ENCODE measurements at regions not wholly inside any gene's neighbourhood (a gene's known extent, or its start where the extent isn't known, plus 50 kb on each side); places are given as distances from the start of the nearest gene placed in this dataset.

GRCh38 chr7:153920126-153920525 lies 132.1 kb upstream of the DPP6 start:
- Histone ChIP-seq H3K27me3 (ENCODE audit: low read depth, low read length) (no peaks in the 10 kb centered on the region), H3K9ac (ENCODE audit: low read length) (no peak overlapping the region), H3K9me3 (ENCODE audit: insufficient read depth, low read length) (no peaks in the 10 kb centered on the region), H3K4me1 (ENCODE audit: low read length) (no peaks in the 10 kb centered on the region), H4K20me1 (ENCODE audit: insufficient read depth, low read length) (no peaks in the 10 kb centered on the region), H3K36me3 (replicated peaks; ENCODE audit: low read depth, low read length) (no peaks in the 10 kb centered on the region), H3K79me2 (ENCODE audit: low read length) (no peaks in the 10 kb centered on the region), H2AFZ (ENCODE audit: low read depth, low read length) (no peak overlapping the region), H3K4me3 (ENCODE audit: low read length) (no peak overlapping the region), H3K4me2 (ENCODE audit: low read length) (no peak overlapping the region), H3K27ac (ENCODE audit: low read length) (no peak overlapping the region)
- TF ChIP-seq EZH2phosphoT487 (IDR thresholded peaks at IDR 0.05; ENCODE audit: low read depth) (no peak), CTCF (IDR thresholded peaks at IDR 0.05; ENCODE audit: low read depth, low read length) (no peak)

DNA sequence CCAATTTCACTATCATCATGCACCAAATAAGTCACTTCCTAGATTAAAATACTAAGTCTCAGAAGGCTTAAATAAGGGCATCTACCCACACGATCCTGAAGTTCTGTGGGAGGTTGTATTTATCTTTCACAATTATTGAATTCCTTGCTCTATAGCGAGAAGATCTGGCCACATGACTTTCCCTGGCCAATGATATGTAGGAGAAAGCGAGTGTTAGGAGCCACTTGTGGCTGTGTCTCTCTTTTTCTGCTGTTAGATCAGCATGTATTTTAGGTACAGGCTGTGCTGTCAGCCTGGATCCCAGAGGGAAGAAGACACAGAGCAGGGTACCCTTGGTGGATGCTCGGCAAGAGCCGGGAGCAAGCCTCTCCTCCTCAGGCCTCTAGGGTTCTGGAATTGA lies 131.3 kb upstream of the DPP6 start:
- Histone ChIP-seq H3K79me2 (ENCODE audit: low read length) (no peaks in the 10 kb centered on the region), H3K4me3 (ENCODE audit: low read length) (no peak overlapping the region), H3K27ac (ENCODE audit: low read length) (no peak overlapping the region), H3K27me3 (ENCODE audit: low read depth, low read length) (no peaks in the 10 kb centered on the region), H3K36me3 (replicated peaks; ENCODE audit: low read depth, low read length) (no peaks in the 10 kb centered on the region), H4K20me1 (ENCODE audit: insufficient read depth, low read length) (no peaks in the 10 kb centered on the region), H3K9ac (ENCODE audit: low read length) (no peak overlapping the region), H3K4me2 (ENCODE audit: low read length) (no peak overlapping the region), H3K4me1 (ENCODE audit: low read length) (no peaks in the 10 kb centered on the region), H3K9me3 (ENCODE audit: insufficient read depth, low read length) (no peaks in the 10 kb centered on the region), H2AFZ (ENCODE audit: low read depth, low read length) (no peak overlapping the region)
- TF ChIP-seq CTCF (IDR thresholded peaks at IDR 0.05; ENCODE audit: low read depth, low read length) (no peak), EZH2phosphoT487 (IDR thresholded peaks at IDR 0.05; ENCODE audit: low read depth) (no peak)

GRCh38 chr7:153921408-153921807 lies 130.8 kb upstream of the DPP6 start:
- Histone ChIP-seq H4K20me1 (ENCODE audit: insufficient read depth, low read length) (no peaks in the 10 kb centered on the region), H3K4me3 (ENCODE audit: low read length) (no peak overlapping the region), H3K79me2 (ENCODE audit: low read length) (no peaks in the 10 kb centered on the region), H3K27ac (ENCODE audit: low read length) (no peak overlapping the region), H3K9me3 (ENCODE audit: insufficient read depth, low read length) (no peaks in the 10 kb centered on the region), H3K4me2 (ENCODE audit: low read length) (no peak overlapping the region), H3K4me1 (ENCODE audit: low read length) (no peaks in the 10 kb centered on the region), H3K27me3 (ENCODE audit: low read depth, low read length) (no peaks in the 10 kb centered on the region), H3K9ac (ENCODE audit: low read length) (no peak overlapping the region), H2AFZ (ENCODE audit: low read depth, low read length) (no peak overlapping the region), H3K36me3 (replicated peaks; ENCODE audit: low read depth, low read length) (no peaks in the 10 kb centered on the region)
- TF ChIP-seq CTCF (IDR thresholded peaks at IDR 0.05; ENCODE audit: low read depth, low read length) = no peak

DNA sequence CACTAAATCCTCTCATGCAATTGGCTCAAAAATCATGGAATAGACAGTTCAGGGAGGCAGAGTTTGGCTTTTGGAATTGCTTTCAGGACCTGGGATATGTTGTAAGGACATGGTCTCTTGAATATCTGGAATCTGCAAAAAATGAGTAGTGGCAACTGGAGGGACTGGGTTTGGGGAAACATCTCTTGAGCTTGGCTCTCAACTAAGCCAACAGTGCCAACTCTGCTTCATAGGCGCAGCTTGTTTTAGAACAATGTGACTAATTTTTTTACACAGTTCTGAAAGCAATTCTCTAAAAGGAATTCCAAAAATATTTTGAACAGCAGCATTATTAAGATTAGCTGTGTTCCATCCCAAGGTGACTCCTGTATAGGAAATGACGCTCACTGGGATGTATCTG lies 121.5 kb upstream of the DPP6 start:
- Histone ChIP-seq H3K27me3 (ENCODE audit: low read depth, low read length) (no peaks in the 10 kb centered on the region), H2AFZ (ENCODE audit: low read depth, low read length) (no peak overlapping the region), H3K9me3 (ENCODE audit: insufficient read depth, low read length) (no peaks in the 10 kb centered on the region), H3K4me2 (ENCODE audit: low read length) (no peak overlapping the region), H3K27ac (ENCODE audit: low read length) (no peak overlapping the region), H4K20me1 (ENCODE audit: insufficient read depth, low read length) (no peaks in the 10 kb centered on the region), H3K36me3 (replicated peaks; ENCODE audit: low read depth, low read length) (no peaks in the 10 kb centered on the region), H3K9ac (ENCODE audit: low read length) (no peak overlapping the region), H3K79me2 (ENCODE audit: low read length) (no peaks in the 10 kb centered on the region), H3K4me1 (ENCODE audit: low read length) (no peaks in the 10 kb centered on the region), H3K4me3 (ENCODE audit: low read length) (no peak overlapping the region)
- TF ChIP-seq CTCF (IDR thresholded peaks at IDR 0.05; ENCODE audit: low read depth, low read length) = no peak
- TF ChIP-seq EZH2phosphoT487 (IDR thresholded peaks at IDR 0.05; ENCODE audit: low read depth) = no peak
